Neural cell (in vitro differentiated cells): ENCODE measurements at regions not wholly inside any gene's neighbourhood (a gene's known extent, or its start where the extent isn't known, plus 50 kb on each side); places are given as distances from the start of the nearest gene placed in this dataset.

ENCODE experiments used
- H2AFZ ChIP-seq: fragments of 200-600, 300-800 bp; sonication (generic), shearing (Covaris generic); 2 replicates; pipeline ENCODE4 v1.6.0; 2014; ENCODE audit warnings: low read depth, mild to moderate bottlenecking, antibody characterized with exemption, low read length, moderate library complexity
- H3F3A ChIP-seq: fragments of 200-600 bp; shearing (Covaris generic); 2 replicates; pipeline ENCODE4 v1.6.1; 2016; ENCODE audit warnings: mild to moderate bottlenecking, moderate library complexity, mixed read lengths, antibody characterized with exemption, low read length; ENCODE audit not compliant: insufficient read depth, poor library complexity, severe bottlenecking
- H3K27ac ChIP-seq: fragments of 200-600, 300-800 bp; sonication (generic), shearing (Covaris generic); 2 replicates; pipeline ENCODE4 v1.5.1; 2014; ENCODE audit warnings: mild to moderate bottlenecking, low read length, moderate library complexity
- H3K27me3 ChIP-seq: fragments of 300-800, 200-600 bp; sonication (generic), shearing (Covaris generic); 2 replicates; pipeline ENCODE4 v1.6.0; 2014; ENCODE audit warnings: mild to moderate bottlenecking, low read depth, low read length, moderate library complexity; ENCODE audit not compliant: insufficient read depth
- H3K36me3 ChIP-seq: fragments of 300-800, 200-600 bp; sonication (generic), shearing (Covaris generic); 2 replicates; pipeline ENCODE4 v1.5.1; 2014; ENCODE audit warnings: mild to moderate bottlenecking, antibody characterized with exemption, low read length, moderate library complexity; ENCODE audit not compliant: insufficient read depth
- H3K4me2 ChIP-seq: fragments of 300-800, 200-600 bp; sonication (generic), shearing (Covaris generic); 2 replicates; pipeline ENCODE4 v1.6.0; 2014; ENCODE audit warnings: mild to moderate bottlenecking, low read length
- H3K4me3 ChIP-seq: fragments of 300-800, 200-600 bp; sonication (generic), shearing (Covaris generic); 2 replicates; pipeline ENCODE4 v1.5.1; 2014; ENCODE audit warnings: mild to moderate bottlenecking, low read length, moderate library complexity
- H3K79me2 ChIP-seq: fragments of 200-600 bp; shearing (Covaris generic); replicated peaks from 2 replicates; pipeline ENCODE4 v1.6.0; 2014; ENCODE audit warnings: mild to moderate bottlenecking, low read length, moderate library complexity; ENCODE audit not compliant: insufficient read depth
- H3K9ac ChIP-seq: fragments of 300-800, 200-600 bp; sonication (generic), shearing (Covaris generic); 2 replicates; pipeline ENCODE4 v1.6.1; 2016; ENCODE audit warnings: mild to moderate bottlenecking, low read length, mixed read lengths
- H3K9me2 ChIP-seq: fragments of 200-600 bp; shearing (Covaris generic); 2 replicates; pipeline ENCODE4 v1.6.1; 2016; ENCODE audit warnings: mild to moderate bottlenecking, low read length, mixed read lengths; ENCODE audit not compliant: insufficient read depth
- H3K9me3 ChIP-seq: fragments of 200-600, 300-800 bp; sonication (generic), shearing (Covaris generic); 2 replicates; pipeline ENCODE4 v1.6.1; 2016; ENCODE audit warnings: mild to moderate bottlenecking, mixed run types, low read length, moderate library complexity, mixed read lengths
- H4K20me1 ChIP-seq: fragments of 200-600 bp; shearing (Covaris generic); 2 replicates; pipeline ENCODE4 v1.6.1; 2016; ENCODE audit warnings: mild to moderate bottlenecking, mixed run types; ENCODE audit not compliant: insufficient read depth
- CTCF ChIP-seq: fragments of 450-650 bp; IDR thresholded peaks from 2 replicates; pipeline ENCODE4 v1.5.1; 2014; ENCODE audit warnings: antibody characterized with exemption, mild to moderate bottlenecking, moderate library complexity; ENCODE audit not compliant: poor library complexity, severe bottlenecking
- EP300 ChIP-seq: fragments of 450-650 bp; conservative IDR thresholded peaks from 2 replicates; pipeline ENCODE4 v1.6.1; 2014; ENCODE audit warnings: antibody characterized with exemption, mild to moderate bottlenecking, moderate library complexity; ENCODE audit not compliant: poor library complexity, severe bottlenecking
- EZH2 ChIP-seq: fragments of 200-600, 300-800 bp; shearing (Covaris generic), sonication (generic); IDR thresholded peaks from 2 replicates; pipeline ENCODE4 v1.6.1; 2014; ENCODE audit warnings: antibody characterized with exemption, low read length, borderline replicate concordance, mild to moderate bottlenecking; ENCODE audit not compliant: insufficient read depth, poor library complexity, severe bottlenecking
- MXI1 ChIP-seq: fragments of 450-650 bp; conservative IDR thresholded peaks from 2 replicates; pipeline ENCODE4 v1.6.1; 2014; ENCODE audit warnings: antibody characterized with exemption, mild to moderate bottlenecking; ENCODE audit not compliant: poor library complexity, severe bottlenecking
- POLR2AphosphoS5 ChIP-seq: IDR thresholded peaks from 2 replicates; pipeline ENCODE4 v1.6.1; 2012
- RAD21 ChIP-seq: fragments of 450-650 bp; conservative IDR thresholded peaks from 2 replicates; pipeline ENCODE4 v1.6.1; 2014; ENCODE audit warnings: antibody characterized with exemption, mild to moderate bottlenecking, moderate library complexity
- REST ChIP-seq: IDR thresholded peaks from 2 replicates; pipeline ENCODE4 v1.6.1; 2012; ENCODE audit warnings: borderline replicate concordance
- SMC3 ChIP-seq: fragments of 450-650 bp; conservative IDR thresholded peaks from 2 replicates; pipeline ENCODE4 v1.6.1; 2014; ENCODE audit warnings: antibody characterized with exemption, mild to moderate bottlenecking, moderate library complexity; ENCODE audit not compliant: poor library complexity
- TAF1 ChIP-seq: IDR thresholded peaks from 2 replicates; pipeline ENCODE4 v1.6.1; 2012; ENCODE audit warnings: low read depth

- Histone ChIP-seq H4K20me1 (no peaks in the 10 kb centered on the region), H3K36me3 (no peaks in the 10 kb centered on the region), H3K9me2 (no peaks in the 10 kb centered on the region), H3K9ac (no peak overlapping the region), H3K79me2 (no peaks in the 10 kb centered on the region), H3K4me3 (no peak overlapping the region), H3K9me3 (no peaks in the 10 kb centered on the region), H3K4me2 (no peak overlapping the region), H3F3A (no peaks in the 10 kb centered on the region), H2AFZ (no peak overlapping the region), H3K27me3 (no peaks in the 10 kb centered on the region), H3K27ac (no peak overlapping the region)
- TF ChIP-seq POLR2AphosphoS5 (no peak), TAF1 (no peak), SMC3 (no peak), EZH2 (no peak), REST (no peak), RAD21 (no peak), CTCF (no peak), MXI1 (no peak), EP300 (no peak)
These were observed 53.1 kb upstream of the COL13A1 start for GRCh38 chr10:69748621-69749020.

- H3K9ac ChIP-seq: no peak overlapping the region
- no peaks in the 10 kb centered on the region for H3K9me2 ChIP-seq
- H3K79me2 ChIP-seq: no peaks in the 10 kb centered on the region
- no peak overlapping the region for H3K27ac ChIP-seq
- no peak overlapping the region for H2AFZ ChIP-seq
- H3K27me3 ChIP-seq: no peaks in the 10 kb centered on the region
- TF ChIP-seq EZH2 (no peak), SMC3 (no peak), CTCF (no peak), POLR2AphosphoS5 (no peak), MXI1 (no peak), EP300 (no peak), TAF1 (no peak), RAD21 (no peak), REST (no peak)
- H3F3A ChIP-seq: no peaks in the 10 kb centered on the region
- H3K4me2 ChIP-seq: no peak overlapping the region
- H4K20me1 ChIP-seq: no peaks in the 10 kb centered on the region
- H3K4me3 ChIP-seq: no peak overlapping the region
- no peaks in the 10 kb centered on the region for H3K9me3 ChIP-seq
- no peaks in the 10 kb centered on the region for H3K36me3 ChIP-seq
These were observed 52.3 kb upstream of the COL13A1 start for GRCh38 chr10:69749178-69750010.
